OCI-LY1 (cell line): ENCODE measurements at regions not wholly inside any gene's neighbourhood (a gene's known extent, or its start where the extent isn't known, plus 50 kb on each side); places are given as distances from the start of the nearest gene placed in this dataset.

Source experiments
- H2AFZ ChIP-seq: fragments of 200-600 bp; sonication (generic), shearing (Covaris generic); 2 replicates; pipeline ENCODE4 v1.6.0; 2014; ENCODE audit warnings: antibody characterized with exemption, mild to moderate bottlenecking, low read length
- H3F3A ChIP-seq: fragments of 200-600 bp; sonication (generic), shearing (Covaris generic); 2 replicates; pipeline ENCODE4 v1.6.0; 2014; ENCODE audit warnings: mild to moderate bottlenecking, antibody characterized with exemption, low read length, moderate library complexity; ENCODE audit not compliant: insufficient read depth
- H3K27ac ChIP-seq: fragments of 200-600 bp; sonication (generic); 2 replicates; pipeline ENCODE4 v1.5.1; 2014; ENCODE audit warnings: low read length, mixed run types, mild to moderate bottlenecking, low read depth; ENCODE audit not compliant: poor library complexity, severe bottlenecking
- H3K27me3 ChIP-seq: fragments of 200-600 bp; sonication (generic); 2 replicates; pipeline ENCODE4 v1.6.0; 2014; ENCODE audit warnings: antibody characterized with exemption, mild to moderate bottlenecking, low read length, moderate library complexity; ENCODE audit not compliant: insufficient read depth
- H3K36me3 ChIP-seq: fragments of 200-600 bp; sonication (generic); 2 replicates; pipeline ENCODE4 v1.6.1; 2014; ENCODE audit warnings: mild to moderate bottlenecking, antibody characterized with exemption, low read length, moderate library complexity, mixed read lengths; ENCODE audit not compliant: insufficient read depth
- H3K4me1 ChIP-seq: fragments of 200-600 bp; sonication (generic); 2 replicates; pipeline ENCODE4 v1.5.1; 2014; ENCODE audit warnings: mild to moderate bottlenecking, low read length, moderate library complexity; ENCODE audit not compliant: insufficient read depth, severe bottlenecking
- H3K4me2 ChIP-seq: fragments of 200-600 bp; sonication (generic), shearing (Covaris generic); 2 replicates; pipeline ENCODE4 v1.6.1; 2014; ENCODE audit warnings: low read length
- H3K4me3 ChIP-seq: fragments of 200-600 bp; sonication (generic); 2 replicates; pipeline ENCODE4 v1.5.1; 2014; ENCODE audit warnings: low read length, low read depth, mild to moderate bottlenecking, mixed read lengths; ENCODE audit not compliant: poor library complexity, severe bottlenecking
- H3K79me2 ChIP-seq: fragments of 200-600 bp; shearing (Covaris generic); 2 replicates; pipeline ENCODE4 v1.6.1; 2016; ENCODE audit warnings: mixed run types, low read length, mixed read lengths; ENCODE audit not compliant: insufficient read depth
- H3K9ac ChIP-seq: fragments of 200-600 bp; sonication (generic), shearing (Covaris generic); 2 replicates; pipeline ENCODE4 v1.6.1; 2014; ENCODE audit warnings: mild to moderate bottlenecking, low read length, mixed read lengths
- H3K9me2 ChIP-seq: fragments of 200-600 bp; sonication (generic), shearing (Covaris generic); 2 replicates; pipeline ENCODE4 v1.6.1; 2014; ENCODE audit warnings: low read depth, mild to moderate bottlenecking, low read length, mixed read lengths
- H3K9me3 ChIP-seq: fragments of 200-600 bp; shearing (Covaris generic); 2 replicates; pipeline ENCODE4 v1.6.1; 2014; ENCODE audit warnings: low read length, mixed read lengths
- H4K20me1 ChIP-seq: fragments of 200-600 bp; sonication (generic), shearing (Covaris generic); 2 replicates; pipeline ENCODE4 v1.6.0; 2016; ENCODE audit warnings: mild to moderate bottlenecking, low read length; ENCODE audit not compliant: insufficient read depth
- CTCF ChIP-seq: fragments of 200-600 bp; sonication (generic), shearing (Covaris generic); IDR thresholded peaks from 2 replicates; pipeline ENCODE4 v1.5.1; 2017; ENCODE audit warnings: mild to moderate bottlenecking, antibody characterized with exemption, low read length, moderate library complexity, mixed read lengths
- EZH2 ChIP-seq: fragments of 200-600 bp; sonication (generic), shearing (Covaris generic); IDR thresholded peaks from 2 replicates; pipeline ENCODE4 v1.8.0; 2017; ENCODE audit warnings: borderline replicate concordance, mixed run types, mild to moderate bottlenecking, antibody characterized with exemption, low read length, moderate library complexity, mixed read lengths

DNA sequence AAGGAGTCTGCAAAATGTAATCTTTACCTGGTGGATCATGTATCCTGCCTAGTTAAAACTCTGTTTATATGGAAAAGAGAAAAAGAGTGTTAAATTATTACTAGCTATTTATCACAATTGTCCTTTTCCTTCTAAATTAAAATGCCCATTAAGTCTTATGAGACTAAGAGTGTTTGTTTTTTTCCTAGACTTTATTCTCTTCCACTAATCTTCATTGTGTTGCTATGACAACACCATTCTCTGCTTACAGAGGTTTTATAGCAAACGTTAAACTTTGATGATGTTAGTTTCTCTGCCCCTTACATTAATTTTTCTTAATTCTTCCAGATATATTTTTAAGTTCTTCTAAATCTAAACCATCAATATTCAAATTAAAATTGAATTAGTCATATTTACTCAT is 420.8 kb downstream of the TBC1D32 start:
- Histone ChIP-seq H3K9me3 (no peaks in the 10 kb centered on the region), H2AFZ (no peak overlapping the region), H3K4me1 (no peaks in the 10 kb centered on the region), H3K79me2 (no peaks in the 10 kb centered on the region), H3K9me2 (no peaks in the 10 kb centered on the region), H3F3A (no peaks in the 10 kb centered on the region), H4K20me1 (no peaks in the 10 kb centered on the region), H3K4me3 (no peak overlapping the region), H3K9ac (no peak overlapping the region), H3K27me3 (no peaks in the 10 kb centered on the region), H3K4me2 (no peak overlapping the region), H3K36me3 (no peaks in the 10 kb centered on the region), H3K27ac (no peak overlapping the region)
- TF ChIP-seq CTCF, result no peak
- TF ChIP-seq EZH2, result no peak

GRCh38 chr6:120908767-120909166 is 425.5 kb downstream of the TBC1D32 start:
- Histone ChIP-seq H3K4me1 (no peaks in the 10 kb centered on the region), H3K27ac (no peak overlapping the region), H3K9me2 (no peaks in the 10 kb centered on the region), H3K9me3 (no peaks in the 10 kb centered on the region), H2AFZ (no peak overlapping the region), H3K79me2 (no peaks in the 10 kb centered on the region), H3K4me3 (no peak overlapping the region), H3F3A (no peaks in the 10 kb centered on the region), H3K27me3 (no peaks in the 10 kb centered on the region), H3K4me2 (no peak overlapping the region), H4K20me1 (no peaks in the 10 kb centered on the region), H3K36me3 (no peaks in the 10 kb centered on the region), H3K9ac (no peak overlapping the region)
- TF ChIP-seq CTCF, result no peak
- TF ChIP-seq EZH2, result no peak

DNA sequence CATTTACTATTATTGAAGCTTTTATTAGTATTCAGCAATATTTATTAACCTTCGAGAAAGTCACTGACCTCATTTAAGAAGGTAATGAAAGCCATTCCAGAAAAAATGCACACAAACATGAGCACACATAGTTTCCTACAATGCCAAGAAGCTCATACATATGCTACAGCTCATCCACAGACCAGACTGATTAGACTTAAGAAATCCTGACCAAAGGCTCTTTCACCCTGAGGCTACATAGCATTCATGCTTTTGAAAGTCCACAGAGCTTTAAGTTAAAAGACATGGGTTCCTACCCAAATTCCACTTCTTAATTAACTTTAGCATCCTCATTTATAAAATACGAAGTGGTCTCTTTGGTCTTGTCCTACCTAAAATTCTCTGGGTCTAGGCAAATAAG is 430.4 kb downstream of the TBC1D32 start:
- Histone ChIP-seq H3K27ac (no peak overlapping the region), H3K4me1 (no peaks in the 10 kb centered on the region), H3F3A (no peaks in the 10 kb centered on the region), H3K4me3 (no peak overlapping the region), H3K27me3 (no peaks in the 10 kb centered on the region), H3K4me2 (no peak overlapping the region), H3K9ac (no peak overlapping the region), H3K36me3 (no peaks in the 10 kb centered on the region), H2AFZ (no peak overlapping the region), H4K20me1 (no peaks in the 10 kb centered on the region), H3K9me3 (no peaks in the 10 kb centered on the region), H3K9me2 (no peaks in the 10 kb centered on the region), H3K79me2 (no peaks in the 10 kb centered on the region)
- TF ChIP-seq EZH2, result no peak
- TF ChIP-seq CTCF, result no peak
